Smooth muscle cell (in vitro differentiated cells): ENCODE measurements at regions not wholly inside any gene's neighbourhood (a gene's known extent, or its start where the extent isn't known, plus 50 kb on each side); places are given as distances from the start of the nearest gene placed in this dataset.

Source experiments
- DNase-seq: peaks from one replicate; lab custom pipeline; 2025; ENCODE audit not compliant: unreplicated experiment; lab: John Stamatoyannopoulos, UW
- H2AFZ ChIP-seq: fragments of 200-600 bp; sonication (generic); 2 replicates; pipeline ENCODE4 v1.6.0; 2016; ENCODE audit warnings: antibody characterized with exemption, low read depth, mild to moderate bottlenecking
- H3F3A ChIP-seq: fragments of 200-600 bp; sonication (generic); 2 replicates; pipeline ENCODE4 v1.6.0; 2017; ENCODE audit warnings: antibody characterized with exemption, low read depth
- H3K27ac ChIP-seq: fragments of 200-600 bp; sonication (generic); 2 replicates; pipeline ENCODE4 v1.5.1; 2016; ENCODE audit warnings: low read depth, mild to moderate bottlenecking
- H3K27me3 ChIP-seq: fragments of 200-600 bp; sonication (generic); 2 replicates; pipeline ENCODE4 v1.6.1; 2016; ENCODE audit warnings: low read depth, mild to moderate bottlenecking
- H3K36me3 ChIP-seq: fragments of 200-600 bp; sonication (generic); 2 replicates; pipeline ENCODE4 v1.5.1; 2016; ENCODE audit warnings: low read depth
- H3K4me1 ChIP-seq: fragments of 200-600 bp; sonication (generic); 2 replicates; pipeline ENCODE4 v1.5.1; 2016; ENCODE audit warnings: low read depth
- H3K4me2 ChIP-seq: fragments of 200-600 bp; sonication (generic); 2 replicates; pipeline ENCODE4 v1.6.0; 2016; ENCODE audit warnings: mild to moderate bottlenecking
- H3K4me3 ChIP-seq: fragments of 200-600 bp; sonication (generic); 2 replicates; pipeline ENCODE4 v1.5.1; 2016; ENCODE audit warnings: mild to moderate bottlenecking
- H3K79me2 ChIP-seq: fragments of 200-600 bp; sonication (generic); 2 replicates; pipeline ENCODE4 v1.6.0; 2016; ENCODE audit warnings: low read depth, mild to moderate bottlenecking
- H3K9ac ChIP-seq: fragments of 200-600 bp; sonication (generic); 2 replicates; pipeline ENCODE4 v1.6.0; 2016; ENCODE audit warnings: low read depth
- H3K9me3 ChIP-seq: fragments of 200-600 bp; sonication (generic); replicated peaks from 2 replicates; pipeline ENCODE4 v1.5.1; 2016; ENCODE audit warnings: low read depth
- H4K20me1 ChIP-seq: fragments of 200-600 bp; sonication (generic); 2 replicates; pipeline ENCODE4 v1.6.0; 2016; ENCODE audit warnings: low read depth
- CTCF ChIP-seq: fragments of 200-600 bp; sonication (generic); IDR thresholded peaks from 2 replicates; pipeline ENCODE4 v1.5.1; 2017; ENCODE audit warnings: borderline replicate concordance, mild to moderate bottlenecking, antibody characterized with exemption; ENCODE audit not compliant: insufficient read depth, poor library complexity, severe bottlenecking
- WGBS: methylation state at CpG from one replicate; pipeline ENCODE4 v1.1.7; 2016; ENCODE audit warnings: low lambda C conversion rate; 5-methylcytosine and 5-hydroxymethylcytosine counted together

GRCh38 chr3:68485051-68485450, 447.3 kb downstream of the TAFA4 start:
- no peak overlapping the region for H2AFZ ChIP-seq
- H3K27me3 ChIP-seq, result no peaks in the 10 kb centered on the region
- peaks cover 9% of the 10 kb centered on the region for H3K4me1 ChIP-seq
- no peak overlapping the region for H3K27ac ChIP-seq
- no peak for DNase-seq
- no peaks in the 10 kb centered on the region for H3K79me2 ChIP-seq
- H3K4me3 ChIP-seq, result no peak overlapping the region
- no peak for TF ChIP-seq CTCF
- no peaks in the 10 kb centered on the region for H3K9me3 ChIP-seq
- H3K4me2 ChIP-seq, result no peak overlapping the region
- H4K20me1 ChIP-seq, result no peaks in the 10 kb centered on the region
- no peaks in the 10 kb centered on the region for H3K36me3 ChIP-seq
- H3F3A ChIP-seq, result no peaks in the 10 kb centered on the region
- H3K9ac ChIP-seq, result no peak overlapping the region
- WGBS, result 52% methylated on average over 1 of the region's 1 CpG

- WGBS, result 88% methylated on average over 3 of the region's 3 CpGs
- Histone ChIP-seq H3K9ac (no peak overlapping the region), H3K27ac (no peak overlapping the region), H3K4me3 (no peak overlapping the region), H3K4me1 (peaks cover 9% of the 10 kb centered on the region), H3K27me3 (no peaks in the 10 kb centered on the region), H2AFZ (no peak overlapping the region), H3K79me2 (no peaks in the 10 kb centered on the region), H3K36me3 (no peaks in the 10 kb centered on the region), H3F3A (no peaks in the 10 kb centered on the region), H4K20me1 (no peaks in the 10 kb centered on the region), H3K9me3 (no peaks in the 10 kb centered on the region), H3K4me2 (no peak overlapping the region)
- TF ChIP-seq CTCF, result no peak
- no peak for DNase-seq
Measured at GRCh38 chr3:68483601-68484000, 448.7 kb downstream of the TAFA4 start.

DNA sequence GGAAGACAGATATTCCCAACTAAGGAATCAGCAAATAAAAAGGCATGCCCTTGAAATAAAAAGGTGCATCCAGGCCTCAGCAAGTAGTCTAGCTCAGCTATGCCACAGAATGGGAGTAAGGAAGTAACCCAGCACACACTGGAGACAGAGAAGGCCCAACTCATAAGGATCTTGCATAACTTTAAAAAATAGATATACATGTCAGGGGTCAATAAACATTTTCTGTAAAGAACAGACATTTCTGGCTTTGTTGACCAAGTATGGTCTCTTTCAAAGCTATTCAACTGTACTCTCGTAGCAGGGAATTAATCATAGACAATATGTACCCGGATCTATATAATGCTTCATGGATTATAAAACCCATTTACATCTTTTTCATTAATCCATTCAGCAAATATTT, 449.3 kb downstream of the TAFA4 start:
- no peak for DNase-seq
- no peaks in the 10 kb centered on the region for H3K79me2 ChIP-seq
- H3F3A ChIP-seq, result no peaks in the 10 kb centered on the region
- H3K9ac ChIP-seq, result no peak overlapping the region
- no peaks in the 10 kb centered on the region for H3K36me3 ChIP-seq
- no peak overlapping the region for H3K4me3 ChIP-seq
- 80% methylated on average over 2 of the region's 2 CpGs for WGBS
- peaks cover 9% of the 10 kb centered on the region for H3K4me1 ChIP-seq
- no peak overlapping the region for H3K4me2 ChIP-seq
- no peaks in the 10 kb centered on the region for H3K27me3 ChIP-seq
- H3K9me3 ChIP-seq, result no peaks in the 10 kb centered on the region
- H2AFZ ChIP-seq, result no peak overlapping the region
- H3K27ac ChIP-seq, result no peak overlapping the region
- no peaks in the 10 kb centered on the region for H4K20me1 ChIP-seq
- TF ChIP-seq CTCF, result no peak

DNA sequence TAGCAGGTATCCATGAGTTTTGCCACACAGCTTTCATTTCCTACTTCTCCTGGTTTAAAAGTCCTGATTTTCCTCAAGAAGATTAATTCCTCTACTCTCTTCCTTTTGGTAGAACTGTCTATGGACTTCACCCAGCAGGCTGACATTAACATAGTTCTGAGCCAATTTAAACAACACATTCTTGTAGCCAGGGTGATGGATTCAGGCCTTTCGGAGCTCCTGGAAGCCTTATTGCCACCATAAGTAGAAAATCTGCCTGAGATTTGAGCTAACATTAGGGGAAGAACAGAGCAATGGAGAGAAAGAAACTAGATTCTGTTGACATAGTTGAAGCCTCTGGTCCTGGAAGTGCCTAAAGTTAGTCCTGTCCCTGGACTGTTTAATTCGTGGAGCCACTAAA, 449.8 kb downstream of the TAFA4 start:
- Histone ChIP-seq H3K4me3 (no peak overlapping the region), H3K27me3 (no peaks in the 10 kb centered on the region), H3K36me3 (no peaks in the 10 kb centered on the region), H3K79me2 (no peaks in the 10 kb centered on the region), H2AFZ (no peak overlapping the region), H3K27ac (no peak overlapping the region), H3K9me3 (no peaks in the 10 kb centered on the region), H4K20me1 (no peaks in the 10 kb centered on the region), H3K9ac (no peak overlapping the region), H3K4me2 (no peak overlapping the region), H3F3A (no peaks in the 10 kb centered on the region), H3K4me1 (peaks cover 9% of the 10 kb centered on the region)
- no peak for TF ChIP-seq CTCF
- no peak for DNase-seq
- 88% methylated on average over 2 of the region's 2 CpGs for WGBS
